ENCODE measurements at regions not wholly inside any gene's neighbourhood (a gene's known extent, or its start where the extent isn't known, plus 50 kb on each side); places are given as distances from the start of the nearest gene placed in this dataset.

DNA sequence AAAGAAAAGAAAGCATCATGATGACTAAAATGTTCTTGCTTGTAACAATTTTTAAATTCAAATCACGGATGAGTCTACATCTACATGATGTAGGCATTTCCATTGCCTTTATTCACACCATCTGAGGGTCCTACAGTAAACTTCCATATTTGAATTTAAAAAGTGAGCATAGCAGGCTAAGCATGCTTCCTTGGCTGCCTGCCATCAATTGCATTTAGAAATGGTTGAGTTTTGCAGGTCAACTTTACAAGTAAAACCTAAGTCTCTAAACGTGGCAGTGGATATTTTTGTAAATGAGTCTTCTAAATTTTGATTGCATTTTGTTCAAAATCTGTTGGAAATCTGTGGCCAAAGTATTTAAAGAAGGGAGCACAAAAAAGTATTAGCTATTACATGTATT is 136.5 kb upstream of the PTCH1 start:
- TF ChIP-seq GABPA (IDR thresholded peaks at IDR 0.05; ENCODE audit: low read depth) = no peak
- TF ChIP-seq POLR2AphosphoS5 (IDR thresholded peaks at IDR 0.05; ENCODE audit: low read depth) = no peak
- no peak for TF ChIP-seq REST (IDR thresholded peaks at IDR 0.05; ENCODE audit: insufficient replicate concordance, low read depth)
- no peak for TF ChIP-seq CTCF (IDR thresholded peaks at IDR 0.05; ENCODE audit: insufficient read depth, low read length)
- Histone ChIP-seq H3K27ac (replicated peaks) (no peak overlapping the region), H3K27me3 (ENCODE audit: insufficient read depth, poor library complexity, severe bottlenecking) (no peaks in the 10 kb centered on the region), H3K4me3 (replicated peaks; ENCODE audit: insufficient read depth, low read length) (no peak overlapping the region)
- DNase-seq (ENCODE audit: low read depth in 1 of 2, low spot score in 1 of 2) = no peak

- TF ChIP-seq REST (IDR thresholded peaks at IDR 0.05; ENCODE audit: insufficient replicate concordance, low read depth) = no peak
- TF ChIP-seq GABPA (IDR thresholded peaks at IDR 0.05; ENCODE audit: low read depth) = no peak
- TF ChIP-seq POLR2AphosphoS5 (IDR thresholded peaks at IDR 0.05; ENCODE audit: low read depth) = no peak
- no peak for TF ChIP-seq SPI1 (IDR thresholded peaks at IDR 0.05; ENCODE audit: borderline replicate concordance, low read depth)
- no peak for TF ChIP-seq CTCF (IDR thresholded peaks at IDR 0.05; ENCODE audit: insufficient read depth, low read length)
- no peak overlapping the region for H3K4me3 ChIP-seq (replicated peaks; ENCODE audit: insufficient read depth, low read length)
- DNase-seq (ENCODE audit: low read depth in 1 of 2, low spot score in 1 of 2) = no peak
- H3K27ac ChIP-seq (replicated peaks) = no peak overlapping the region
- H3K27me3 ChIP-seq (ENCODE audit: insufficient read depth, poor library complexity, severe bottlenecking) = no peaks in the 10 kb centered on the region
Measured at GRCh38 chr9:95650720-95651119, 133.9 kb upstream of the PTCH1 start.

GRCh38 chr9:95649801-95650213 is 133.0 kb upstream of the PTCH1 start:
- H3K4me3 ChIP-seq (replicated peaks; ENCODE audit: insufficient read depth, low read length) = no peak overlapping the region
- no peak overlapping the region for H3K27ac ChIP-seq (replicated peaks)
- no peak for DNase-seq (ENCODE audit: low read depth in 1 of 2, low spot score in 1 of 2)
- TF ChIP-seq SPI1 (IDR thresholded peaks at IDR 0.05; ENCODE audit: borderline replicate concordance, low read depth) (no peak), GABPA (IDR thresholded peaks at IDR 0.05; ENCODE audit: low read depth) (no peak)
- no peaks in the 10 kb centered on the region for H3K27me3 ChIP-seq (ENCODE audit: insufficient read depth, poor library complexity, severe bottlenecking)

- Histone ChIP-seq H3K27me3 (ENCODE audit: insufficient read depth, poor library complexity, severe bottlenecking) (no peaks in the 10 kb centered on the region), H3K27ac (replicated peaks) (no peak overlapping the region), H3K4me3 (replicated peaks; ENCODE audit: insufficient read depth, low read length) (no peak overlapping the region)
- DNase-seq (ENCODE audit: low read depth in 1 of 2, low spot score in 1 of 2) = no peak
- TF ChIP-seq CTCF (IDR thresholded peaks at IDR 0.05; ENCODE audit: insufficient read depth, low read length) (no peak), POLR2AphosphoS5 (IDR thresholded peaks at IDR 0.05; ENCODE audit: low read depth) (no peak), SPI1 (IDR thresholded peaks at IDR 0.05; ENCODE audit: borderline replicate concordance, low read depth) (no peak), REST (IDR thresholded peaks at IDR 0.05; ENCODE audit: insufficient replicate concordance, low read depth) (no peak), GABPA (IDR thresholded peaks at IDR 0.05; ENCODE audit: low read depth) (no peak)
Measured at GRCh38 chr9:95648225-95648624, 131.5 kb upstream of the PTCH1 start.

Measured in HL-60 (cell line).